Skeletal muscle satellite cell (primary cell): ENCODE measurements at regions not wholly inside any gene's neighbourhood (a gene's known extent, or its start where the extent isn't known, plus 50 kb on each side); places are given as distances from the start of the nearest gene placed in this dataset.
"Not testable (repeated sequence)": the region's sequence is repeated elsewhere in the genome, so short reads cannot be mapped to it uniquely, and the experiment has no call there.

Experiments
- H3K27me3 ChIP-seq: 2 replicates; pipeline ENCODE4 v1.7.0; 2013; ENCODE audit warnings: low read length; ENCODE audit not compliant: control insufficient read depth, insufficient read depth
- H3K36me3 ChIP-seq: 2 replicates; pipeline ENCODE4 v1.7.0; 2013; ENCODE audit warnings: mild to moderate bottlenecking, control low read depth, low read length; ENCODE audit not compliant: insufficient read depth
- H3K4me1 ChIP-seq: 2 replicates; pipeline ENCODE4 v1.7.0; 2013; ENCODE audit warnings: low read length; ENCODE audit not compliant: control insufficient read depth, insufficient read depth
- H3K4me2 ChIP-seq: 2 replicates; pipeline ENCODE4 v1.7.0; 2013; ENCODE audit warnings: mild to moderate bottlenecking, low read length
- H3K4me3 ChIP-seq: 2 replicates; pipeline ENCODE4 v1.7.0; 2013; ENCODE audit warnings: low read length
- H3K9ac ChIP-seq: 2 replicates; pipeline ENCODE4 v1.7.0; 2013; ENCODE audit warnings: mild to moderate bottlenecking, low read depth, low read length, moderate library complexity
- H3K9me3 ChIP-seq: replicated peaks from 2 replicates; pipeline ENCODE4 v1.7.0; 2013; ENCODE audit warnings: mild to moderate bottlenecking, control low read depth, low read length

- not testable (repeated sequence) for H3K27me3 ChIP-seq, H3K36me3 ChIP-seq, H3K9ac ChIP-seq, H3K4me3 ChIP-seq, H3K4me1 ChIP-seq, H3K9me3 ChIP-seq, H3K4me2 ChIP-seq
Measured at GRCh38 chr9:41787270-41787669, 342.0 kb downstream of the CNTNAP3B start.

- not testable (repeated sequence) for H3K27me3 ChIP-seq, H3K4me1 ChIP-seq, H3K9ac ChIP-seq, H3K36me3 ChIP-seq, H3K4me3 ChIP-seq, H3K4me2 ChIP-seq, H3K9me3 ChIP-seq
Measured at GRCh38 chr9:41784006-41784405, 345.2 kb downstream of the CNTNAP3B start.

GRCh38 chr9:41783070-41783810 is 346.0 kb downstream of the CNTNAP3B start:
- not testable (repeated sequence) for H3K9me3 ChIP-seq, H3K4me1 ChIP-seq, H3K36me3 ChIP-seq, H3K4me2 ChIP-seq, H3K9ac ChIP-seq, H3K4me3 ChIP-seq, H3K27me3 ChIP-seq

GRCh38 chr9:41781899-41782298 is 347.3 kb downstream of the CNTNAP3B start:
- H3K9ac ChIP-seq, H3K4me2 ChIP-seq, H3K36me3 ChIP-seq, H3K27me3 ChIP-seq, H3K9me3 ChIP-seq, H3K4me1 ChIP-seq, H3K4me3 ChIP-seq: not testable (repeated sequence)

- not testable (repeated sequence) for H3K27me3 ChIP-seq, H3K36me3 ChIP-seq, H3K4me2 ChIP-seq, H3K9me3 ChIP-seq, H3K9ac ChIP-seq, H3K4me1 ChIP-seq, H3K4me3 ChIP-seq
Measured at GRCh38 chr9:41779897-41780406, 349.3 kb downstream of the CNTNAP3B start.

GRCh38 chr9:41779192-41779591 is 350.0 kb downstream of the CNTNAP3B start:
- not testable (repeated sequence) for H3K36me3 ChIP-seq, H3K4me3 ChIP-seq, H3K4me2 ChIP-seq, H3K27me3 ChIP-seq, H3K9ac ChIP-seq, H3K4me1 ChIP-seq, H3K9me3 ChIP-seq

GRCh38 chr9:41778535-41779071 is 350.6 kb downstream of the CNTNAP3B start:
- not testable (repeated sequence) for H3K4me1 ChIP-seq, H3K4me3 ChIP-seq, H3K4me2 ChIP-seq, H3K27me3 ChIP-seq, H3K36me3 ChIP-seq, H3K9ac ChIP-seq, H3K9me3 ChIP-seq

GRCh38 chr9:41777536-41777935 is 351.7 kb downstream of the CNTNAP3B start:
- not testable (repeated sequence) for H3K4me1 ChIP-seq, H3K4me2 ChIP-seq, H3K4me3 ChIP-seq, H3K9ac ChIP-seq, H3K27me3 ChIP-seq, H3K9me3 ChIP-seq, H3K36me3 ChIP-seq

GRCh38 chr9:41772541-41772940 is 356.7 kb downstream of the CNTNAP3B start:
- H3K4me2 ChIP-seq, H3K4me3 ChIP-seq, H3K4me1 ChIP-seq, H3K27me3 ChIP-seq, H3K9me3 ChIP-seq, H3K9ac ChIP-seq, H3K36me3 ChIP-seq: not testable (repeated sequence)

GRCh38 chr9:41771693-41772092 is 357.5 kb downstream of the CNTNAP3B start:
- not testable (repeated sequence) for H3K4me3 ChIP-seq, H3K4me2 ChIP-seq, H3K36me3 ChIP-seq, H3K4me1 ChIP-seq, H3K9ac ChIP-seq, H3K27me3 ChIP-seq, H3K9me3 ChIP-seq

GRCh38 chr9:41754822-41755221 is 374.4 kb downstream of the CNTNAP3B start:
- not testable (repeated sequence) for H3K4me1 ChIP-seq, H3K4me2 ChIP-seq, H3K27me3 ChIP-seq, H3K4me3 ChIP-seq, H3K36me3 ChIP-seq, H3K9me3 ChIP-seq, H3K9ac ChIP-seq

- H3K4me3 ChIP-seq, H3K9me3 ChIP-seq, H3K4me2 ChIP-seq, H3K36me3 ChIP-seq, H3K27me3 ChIP-seq, H3K4me1 ChIP-seq, H3K9ac ChIP-seq: not testable (repeated sequence)
Measured at GRCh38 chr9:41754403-41754802, 374.8 kb downstream of the CNTNAP3B start.
